Psoas muscle (tissue), 7 donors: ENCODE measurements at regions not wholly inside any gene's neighbourhood (a gene's known extent, or its start where the extent isn't known, plus 50 kb on each side); places are given as distances from the start of the nearest gene placed in this dataset.
A peak's percentile ranks its signal among the peaks of the same experiment; 100 is the strongest.

ENCODE experiments used
- ATAC-seq, 4 donors: fragments of 200-7000 bp; cut with Tn5 transposase; one replicate each; pipeline ENCODE4 v1.9.1; 2020; ENCODE audit warnings: moderate library complexity in 3 of 4, mild to moderate bottlenecking in 2 of 4
- DNase-seq, 2 donors: peaks; one replicate each; pipeline ENCODE4 v3.0.0-alpha.2; 2020
- H3K27ac ChIP-seq: fragments of 200-600 bp; one replicate; pipeline ENCODE4 v1.8.0; 2022
- H3K27me3 ChIP-seq, 3 donors: fragments of 200-600 bp in 1 of 3; one replicate each; pipeline versions ENCODE4 v1.6.1 to v1.8.0; 2013 to 2022; ENCODE audit warnings: low read length in 2 of 3, mild to moderate bottlenecking in 2 of 3, moderate library complexity in 1 of 3; ENCODE audit not compliant: insufficient read depth in 3 of 3
- H3K36me3 ChIP-seq, 2 donors: fragments of 200-600 bp in 1 of 2; one replicate each; pipeline versions ENCODE4 v1.6.1 to v1.8.0; 2013 to 2022; ENCODE audit warnings: low read depth in 1 of 2, mild to moderate bottlenecking in 1 of 2, moderate library complexity in 1 of 2; ENCODE audit not compliant: insufficient read depth in 1 of 2
- H3K4me1 ChIP-seq: fragments of 200-600 bp; one replicate; pipeline ENCODE4 v1.8.0; 2022
- H3K4me3 ChIP-seq: fragments of 200-600 bp; one replicate; pipeline ENCODE4 v1.8.0; 2022; ENCODE audit warnings: mild to moderate bottlenecking
- H3K9me3 ChIP-seq: fragments of 200-600 bp; one replicate; pipeline ENCODE4 v1.8.0; 2022
- WGBS, 3 donors: extraction: QIAGEN DNeasy Blood & Tissue Kit; methylation state at CpG; one replicate each; pipeline versions ENCODE4 v1.1.6 to v1.1.7; 2013; 5-methylcytosine and 5-hydroxymethylcytosine counted together
- intact Hi-C, 2 donors: fragments of 100-400 bp; cut with DNase I; formaldehyde crosslinking; loops; one replicate each; pipeline versions ENCODE4 v1.11.0 to v1.14.2; 2022
- TF ChIP-seq, protein P1 (sequence below): fragments of 200-600 bp; IDR thresholded peaks from one replicate; pipeline ENCODE4 v1.8.0; 2022; ENCODE audit warnings: antibody characterized with exemption
- donor health status: healthy with polysubstance abuse.
- donor health status: DM: no; HTN: no; CAD: no; lungs with moderate emphysema.
- donor health status: Bipolar disorder and iron deficiency.
- donor health status: healthy.
- donor health status: DM: yes; HTN: yes; CAD: no.
- donor health status: DM: no; HTN: no; CAD: no.
- donor health status: DM: yes; HTN: yes; CAD: no.

DNA sequence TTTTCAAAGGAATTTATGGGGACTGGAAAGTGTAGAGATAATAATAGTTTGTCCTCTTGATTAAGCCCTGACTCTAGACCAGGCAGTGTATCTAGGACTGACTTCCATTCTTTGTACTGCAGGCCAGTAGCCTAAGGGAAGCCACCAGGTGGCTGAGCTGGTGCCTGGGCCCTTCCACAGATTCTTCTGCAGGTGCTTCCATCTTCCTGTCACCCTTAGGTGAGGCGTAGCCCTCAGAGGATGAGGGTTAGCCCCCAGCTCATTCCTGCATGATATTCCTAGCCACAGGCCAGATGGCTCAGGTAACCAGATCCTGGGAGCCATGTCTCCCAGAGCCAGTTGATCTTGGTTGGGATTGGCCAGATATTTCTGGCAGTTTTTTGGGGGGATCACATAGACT is 169.0 kb upstream of the IL12A start:
- DNase-seq (no peak), ATAC-seq (no peak)
- no peaks in the 10 kb centered on the region for H3K36me3 ChIP-seq
- H3K27ac ChIP-seq: no peak overlapping the region
- H3K9me3 ChIP-seq: no peaks in the 10 kb centered on the region
- H3K4me3 ChIP-seq: no peak overlapping the region
- intact Hi-C loops: loop anchor here in 1 of 2 donors (10.0 kb wide), 1 partner anchor 585 kb away; no protein-coding TSS in a partner anchor
- TF ChIP-seq, protein P1, sequence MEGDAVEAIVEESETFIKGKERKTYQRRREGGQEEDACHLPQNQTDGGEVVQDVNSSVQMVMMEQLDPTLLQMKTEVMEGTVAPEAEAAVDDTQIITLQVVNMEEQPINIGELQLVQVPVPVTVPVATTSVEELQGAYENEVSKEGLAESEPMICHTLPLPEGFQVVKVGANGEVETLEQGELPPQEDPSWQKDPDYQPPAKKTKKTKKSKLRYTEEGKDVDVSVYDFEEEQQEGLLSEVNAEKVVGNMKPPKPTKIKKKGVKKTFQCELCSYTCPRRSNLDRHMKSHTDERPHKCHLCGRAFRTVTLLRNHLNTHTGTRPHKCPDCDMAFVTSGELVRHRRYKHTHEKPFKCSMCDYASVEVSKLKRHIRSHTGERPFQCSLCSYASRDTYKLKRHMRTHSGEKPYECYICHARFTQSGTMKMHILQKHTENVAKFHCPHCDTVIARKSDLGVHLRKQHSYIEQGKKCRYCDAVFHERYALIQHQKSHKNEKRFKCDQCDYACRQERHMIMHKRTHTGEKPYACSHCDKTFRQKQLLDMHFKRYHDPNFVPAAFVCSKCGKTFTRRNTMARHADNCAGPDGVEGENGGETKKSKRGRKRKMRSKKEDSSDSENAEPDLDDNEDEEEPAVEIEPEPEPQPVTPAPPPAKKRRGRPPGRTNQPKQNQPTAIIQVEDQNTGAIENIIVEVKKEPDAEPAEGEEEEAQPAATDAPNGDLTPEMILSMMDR: no peak
- peaks cover 10% of the 10 kb centered on the region for H3K4me1 ChIP-seq
- no peaks in the 10 kb centered on the region for H3K27me3 ChIP-seq
- WGBS, 3 donors: 94 to 100% (median 95%) methylated on average over 1 of the region's 1 CpG

DNA sequence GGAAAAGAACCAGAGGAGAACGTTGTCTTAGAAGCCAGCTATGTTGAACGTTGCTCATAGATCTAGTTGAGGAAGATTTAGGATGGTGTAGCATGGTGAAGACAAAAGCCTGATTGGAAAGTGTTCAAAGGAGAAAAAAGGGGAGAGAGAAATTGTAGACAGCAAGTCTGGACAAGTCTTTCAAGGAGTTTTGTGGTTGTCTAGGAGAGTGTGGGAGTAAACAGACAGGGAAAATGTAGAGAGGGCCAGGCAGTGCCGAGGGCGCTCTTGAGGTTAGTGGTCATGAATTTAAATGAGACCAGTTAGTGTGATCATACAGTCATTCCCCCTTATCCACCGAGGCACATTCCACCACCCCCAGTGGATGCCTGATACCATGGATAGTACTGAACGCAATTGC is 167.5 kb upstream of the IL12A start:
- Histone ChIP-seq H3K27ac (no peak overlapping the region), H3K4me3 (no peak overlapping the region), H3K36me3 (no peaks in the 10 kb centered on the region), H3K4me1 (peaks cover 17% of the 10 kb centered on the region), H3K27me3 (no peaks in the 10 kb centered on the region), H3K9me3 (no peaks in the 10 kb centered on the region)
- DNase-seq (no peak), ATAC-seq (no peak)
- WGBS, 3 donors: 92 to 95% (median 93%) methylated on average over 6 of the region's 6 CpGs
- TF ChIP-seq, protein P1: no peak
- intact Hi-C loops: loop anchor here in 1 of 2 donors (10.0 kb wide), 1 partner anchor 584 kb away; no protein-coding TSS in a partner anchor

DNA sequence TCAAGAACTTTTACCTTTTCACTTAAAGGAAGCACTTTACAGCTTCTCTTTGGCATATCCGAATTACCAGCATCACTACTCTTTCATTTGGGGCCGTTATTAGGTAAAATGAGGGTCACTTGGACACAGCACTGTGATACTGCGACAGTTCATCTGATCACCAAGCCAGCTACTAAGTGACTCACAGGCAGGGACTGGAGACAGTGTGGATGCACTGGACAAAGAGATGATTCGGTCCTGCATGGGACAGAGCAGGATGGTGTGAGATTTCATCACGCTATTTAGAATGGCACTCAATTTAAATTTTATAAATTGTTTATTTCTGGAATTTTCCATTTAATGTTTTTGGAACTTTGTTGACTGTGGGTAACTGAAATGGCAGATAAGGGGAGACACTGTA is 166.9 kb upstream of the IL12A start:
- Histone ChIP-seq H3K4me1 (peaks cover 17% of the 10 kb centered on the region), H3K36me3 (no peaks in the 10 kb centered on the region), H3K27me3 (no peaks in the 10 kb centered on the region), H3K9me3 (no peaks in the 10 kb centered on the region), H3K27ac (no peak overlapping the region), H3K4me3 (no peak overlapping the region)
- intact Hi-C loops: loop anchor here in 1 of 2 donors (10.0 kb wide), 1 partner anchor 583 kb away; no protein-coding TSS in a partner anchor
- DNase-seq: no peak
- TF ChIP-seq, protein P1: no peak
- no peak for ATAC-seq
- WGBS, 3 donors: 82 to 93% (median 83%) methylated on average over 5 of the region's 5 CpGs

DNA sequence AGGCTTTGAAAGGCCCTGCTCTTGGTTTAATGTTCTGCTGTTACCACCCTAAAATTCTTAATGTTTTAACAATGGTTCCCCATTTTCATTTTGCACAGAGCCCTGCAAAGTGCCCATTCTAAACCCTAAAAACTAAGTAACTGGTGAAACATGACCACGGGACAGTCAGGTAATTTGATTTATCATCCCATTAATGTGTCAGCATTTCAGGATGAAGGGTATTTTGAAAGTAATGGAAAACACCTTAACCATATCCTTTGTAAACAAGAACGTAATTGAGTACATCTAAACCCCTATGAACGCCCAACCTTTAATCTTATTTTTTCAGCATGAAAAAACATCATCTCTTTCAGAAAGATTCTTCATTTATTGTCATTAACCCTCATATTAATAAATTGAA is 164.9 kb upstream of the IL12A start:
- Histone ChIP-seq H3K4me1 (peaks cover 19% of the 10 kb centered on the region), H3K36me3 (no peaks in the 10 kb centered on the region), H3K9me3 (no peaks in the 10 kb centered on the region), H3K27me3 (no peaks in the 10 kb centered on the region), H3K4me3 (no peak overlapping the region), H3K27ac (peak overlapping the region; percentile 50)
- WGBS, 3 donors: 65 to 71% (median 65%) methylated on average over 3 of the region's 3 CpGs
- no peak for ATAC-seq
- TF ChIP-seq, protein P1: no peak
- DNase-seq: no peak
- intact Hi-C loops: loop anchor here (2.0 to 10.0 kb wide), 2 partner anchors 59 to 581 kb away; no protein-coding TSS in a partner anchor

DNA sequence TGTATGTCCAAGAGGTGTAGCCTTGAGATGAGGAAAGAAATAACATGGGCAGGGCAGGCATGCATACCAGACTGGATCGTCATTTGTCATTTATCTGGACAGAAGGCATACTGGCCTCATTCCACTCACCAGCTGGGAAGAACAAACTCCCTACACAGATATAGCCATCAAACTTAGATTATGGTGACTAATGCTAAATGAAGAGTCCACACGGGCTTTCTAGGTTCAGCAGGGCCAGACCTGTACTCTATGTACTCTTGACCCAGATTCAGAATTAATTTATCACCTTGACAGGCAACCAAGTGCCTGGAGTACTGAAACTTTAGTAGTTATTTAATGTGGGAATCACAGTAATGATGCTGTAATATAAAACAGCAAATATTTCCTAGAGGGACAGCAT is 164.3 kb upstream of the IL12A start:
- Histone ChIP-seq H3K27ac (peak overlapping the region; percentile 50), H3K9me3 (no peaks in the 10 kb centered on the region), H3K36me3 (no peaks in the 10 kb centered on the region), H3K27me3 (no peaks in the 10 kb centered on the region), H3K4me3 (no peak overlapping the region), H3K4me1 (peaks cover 24% of the 10 kb centered on the region)
- intact Hi-C loops: loop anchor here (2.0 to 10.0 kb wide), 2 partner anchors 58 to 580 kb away; no protein-coding TSS in a partner anchor
- TF ChIP-seq, protein P1: no peak
- DNase-seq (peak in 1 of 2 donors; percentile 60), ATAC-seq (peak; percentile 91 to 97 (median 94))
- 3 to 10% (median 7%) methylated on average over 2 of the region's 2 CpGs for WGBS, 3 donors
